ENCODE measurements at regions not wholly inside any gene's neighbourhood (a gene's known extent, or its start where the extent isn't known, plus 50 kb on each side); places are given as distances from the start of the nearest gene placed in this dataset.

DNA sequence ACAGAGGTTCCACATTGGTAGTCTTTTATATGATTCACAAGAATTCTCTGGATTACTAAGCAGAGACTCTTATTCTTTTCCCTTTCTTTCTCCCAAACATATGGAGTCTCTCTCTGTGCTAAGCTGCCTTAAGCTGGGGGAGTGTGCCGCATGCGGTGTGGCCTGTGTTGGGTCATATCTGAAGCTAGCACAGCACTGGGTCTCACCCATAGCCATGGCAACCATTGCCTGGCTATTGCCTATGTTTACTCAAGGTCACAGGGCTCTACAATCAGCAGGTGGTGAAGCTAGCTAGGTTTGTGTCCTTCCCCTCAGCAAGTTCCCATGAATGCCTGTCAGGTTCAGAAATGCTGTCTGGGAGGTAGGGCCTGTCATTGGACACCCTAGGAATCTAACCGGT is 73.6 kb upstream of the ZRANB2 start:
- H3K4me3 ChIP-seq (replicated peaks; ENCODE audit: low read depth, low read length): no peak overlapping the region
- no peak for DNase-seq (ENCODE audit: low read depth)
- TF ChIP-seq, protein P1, sequence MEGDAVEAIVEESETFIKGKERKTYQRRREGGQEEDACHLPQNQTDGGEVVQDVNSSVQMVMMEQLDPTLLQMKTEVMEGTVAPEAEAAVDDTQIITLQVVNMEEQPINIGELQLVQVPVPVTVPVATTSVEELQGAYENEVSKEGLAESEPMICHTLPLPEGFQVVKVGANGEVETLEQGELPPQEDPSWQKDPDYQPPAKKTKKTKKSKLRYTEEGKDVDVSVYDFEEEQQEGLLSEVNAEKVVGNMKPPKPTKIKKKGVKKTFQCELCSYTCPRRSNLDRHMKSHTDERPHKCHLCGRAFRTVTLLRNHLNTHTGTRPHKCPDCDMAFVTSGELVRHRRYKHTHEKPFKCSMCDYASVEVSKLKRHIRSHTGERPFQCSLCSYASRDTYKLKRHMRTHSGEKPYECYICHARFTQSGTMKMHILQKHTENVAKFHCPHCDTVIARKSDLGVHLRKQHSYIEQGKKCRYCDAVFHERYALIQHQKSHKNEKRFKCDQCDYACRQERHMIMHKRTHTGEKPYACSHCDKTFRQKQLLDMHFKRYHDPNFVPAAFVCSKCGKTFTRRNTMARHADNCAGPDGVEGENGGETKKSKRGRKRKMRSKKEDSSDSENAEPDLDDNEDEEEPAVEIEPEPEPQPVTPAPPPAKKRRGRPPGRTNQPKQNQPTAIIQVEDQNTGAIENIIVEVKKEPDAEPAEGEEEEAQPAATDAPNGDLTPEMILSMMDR (IDR thresholded peaks at IDR 0.05; ENCODE audit: low read length, missing control alignments): no peak

DNA sequence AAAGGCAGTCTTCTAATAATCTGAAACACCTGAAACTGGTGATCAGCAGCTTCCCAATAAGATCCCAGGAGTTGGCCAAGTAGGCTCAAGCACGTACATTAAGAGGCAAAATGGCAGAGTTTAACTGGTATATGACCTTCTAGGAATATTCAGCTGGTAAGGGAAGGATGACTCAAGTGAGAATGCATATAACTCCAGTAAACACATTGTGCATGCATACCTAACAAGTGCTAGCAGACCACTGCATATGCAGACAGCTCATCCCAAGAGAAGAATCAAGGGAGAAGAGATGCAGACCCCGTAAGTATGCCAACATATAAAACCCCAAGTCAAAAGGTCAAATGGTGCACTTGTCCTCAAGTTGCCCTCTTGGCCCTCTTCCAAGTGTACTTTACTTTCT is 73.0 kb upstream of the ZRANB2 start:
- no peak for DNase-seq (ENCODE audit: low read depth)
- no peak overlapping the region for H3K4me3 ChIP-seq (replicated peaks; ENCODE audit: low read depth, low read length)
- TF ChIP-seq, protein P1 (IDR thresholded peaks at IDR 0.05; ENCODE audit: low read length, missing control alignments): no peak

- TF ChIP-seq, protein P1 (IDR thresholded peaks at IDR 0.05; ENCODE audit: low read length, missing control alignments): no peak
- no peak for DNase-seq (ENCODE audit: low read depth)
- H3K4me3 ChIP-seq (replicated peaks; ENCODE audit: low read depth, low read length): no peak overlapping the region
These were observed 67.0 kb upstream of the ZRANB2 start for GRCh38 chr1:71147637-71148360.

GRCh38 chr1:71135571-71135970 is 54.7 kb upstream of the ZRANB2 start:
- DNase-seq (ENCODE audit: low read depth): no peak
- TF ChIP-seq, protein P1 (IDR thresholded peaks at IDR 0.05; ENCODE audit: low read length, missing control alignments): no peak

More at GRCh38 chr1:71135571-71135970, 54.7 kb upstream of the ZRANB2 start:
- H3K4me3 ChIP-seq (replicated peaks; ENCODE audit: low read depth, low read length): no peak overlapping the region

Measured in fibroblast of pulmonary artery (primary cell).